NB4 (cell line): ENCODE measurements at regions not wholly inside any gene's neighbourhood (a gene's known extent, or its start where the extent isn't known, plus 50 kb on each side); places are given as distances from the start of the nearest gene placed in this dataset.
"Not testable (repeated sequence)": the region's sequence is repeated elsewhere in the genome, so short reads cannot be mapped to it uniquely, and the experiment has no call there.

Experiments
- DNase-seq: peaks from one replicate; pipeline ENCODE4 v3.0.0; 2010; ENCODE audit warnings: low read depth
- H3K4me3 ChIP-seq: one replicate; pipeline ENCODE4 v1.5.1; 2011; ENCODE audit warnings: mild to moderate bottlenecking, low read depth, low read length, moderate library complexity
- CTCF ChIP-seq: IDR thresholded peaks from one replicate; pipeline ENCODE4 v1.5.1; 2012; ENCODE audit warnings: low read depth, low read length
- MAX ChIP-seq: IDR thresholded peaks from 2 replicates; pipeline ENCODE4 v1.6.1; 2011; ENCODE audit warnings: low read depth, low read length
- MYC ChIP-seq: IDR thresholded peaks from 2 replicates; pipeline ENCODE4 v1.6.1; 2011; ENCODE audit warnings: low read depth, low read length
- POLR2A ChIP-seq: IDR thresholded peaks from 2 replicates; pipeline ENCODE4 v1.6.1; 2011; ENCODE audit warnings: mild to moderate bottlenecking; ENCODE audit not compliant: insufficient read length; ENCODE audit errors: extremely low read depth

- no peak for DNase-seq
- no peak overlapping the region for H3K4me3 ChIP-seq
- TF ChIP-seq CTCF (no peak), MAX (no peak), POLR2A (no peak), MYC (no peak)
These were observed 200.4 kb downstream of the FOXD4L6 start for GRCh38 chr9:40927851-40928802.

GRCh38 chr9:40927260-40927631 lies 201.2 kb downstream of the FOXD4L6 start:
- no peak for TF ChIP-seq MAX
- no peak for TF ChIP-seq POLR2A
- no peak for TF ChIP-seq MYC
- no peak for TF ChIP-seq CTCF
- no peak overlapping the region for H3K4me3 ChIP-seq
- DNase-seq, result no peak

- DNase-seq, result no peak
- no peak for TF ChIP-seq MAX
- no peak for TF ChIP-seq CTCF
- TF ChIP-seq POLR2A, result no peak
- no peak for TF ChIP-seq MYC
- H3K4me3 ChIP-seq, result no peak overlapping the region
These were observed 201.8 kb downstream of the FOXD4L6 start for GRCh38 chr9:40926404-40927259.

GRCh38 chr9:40925149-40925548 lies 203.3 kb downstream of the FOXD4L6 start:
- DNase-seq, result no peak
- no peak for TF ChIP-seq MYC
- no peak for TF ChIP-seq CTCF
- TF ChIP-seq POLR2A, result no peak
- no peak for TF ChIP-seq MAX
- H3K4me3 ChIP-seq, result no peak overlapping the region

GRCh38 chr9:40916399-40916783 lies 212.1 kb downstream of the FOXD4L6 start:
- not testable (repeated sequence) for H3K4me3 ChIP-seq, DNase-seq

- H3K4me3 ChIP-seq, DNase-seq: not testable (repeated sequence)
These were observed 212.7 kb downstream of the FOXD4L6 start for GRCh38 chr9:40915660-40916398.
